GM21786 (cell line): ENCODE measurements at regions not wholly inside any gene's neighbourhood (a gene's known extent, or its start where the extent isn't known, plus 50 kb on each side); places are given as distances from the start of the nearest gene placed in this dataset.

Experiments
- ATAC-seq: cut with Tn5 transposase; IDR thresholded peaks from one replicate; pipeline ENCODE4 v1.9.1; 2021; ENCODE audit not compliant: unreplicated experiment

- no peak for ATAC-seq
Observed at GRCh38 chr1:82423174-82423815, 622.6 kb downstream of the ADGRL2 start.

GRCh38 chr1:82421782-82422181, 621.0 kb downstream of the ADGRL2 start:
- no peak for ATAC-seq

- ATAC-seq, result no peak
Observed at GRCh38 chr1:82420584-82420983, 619.9 kb downstream of the ADGRL2 start.

- ATAC-seq, result no peak
Observed at GRCh38 chr1:82411605-82412004, 610.9 kb downstream of the ADGRL2 start.

GRCh38 chr1:82405333-82405732, 604.6 kb downstream of the ADGRL2 start:
- no peak for ATAC-seq

- no peak for ATAC-seq
Observed at GRCh38 chr1:82401116-82401515, 600.4 kb downstream of the ADGRL2 start.

- no peak for ATAC-seq
Observed at GRCh38 chr1:82400521-82400920, 599.8 kb downstream of the ADGRL2 start.

GRCh38 chr1:82399093-82399492, 598.4 kb downstream of the ADGRL2 start:
- ATAC-seq, result no peak

GRCh38 chr1:82398357-82398756, 597.6 kb downstream of the ADGRL2 start:
- ATAC-seq, result no peak

- ATAC-seq, result peak; percentile 70
Observed at GRCh38 chr1:82395440-82395839, 594.7 kb downstream of the ADGRL2 start.

- no peak for ATAC-seq
Observed at GRCh38 chr1:82392946-82393345, 592.2 kb downstream of the ADGRL2 start.

- no peak for ATAC-seq
Observed at GRCh38 chr1:82392513-82392912, 591.8 kb downstream of the ADGRL2 start.

- no peak for ATAC-seq
Observed at GRCh38 chr1:82391712-82392111, 591.0 kb downstream of the ADGRL2 start.

GRCh38 chr1:82390627-82391026, 589.9 kb downstream of the ADGRL2 start:
- ATAC-seq, result no peak

- ATAC-seq, result no peak
Observed at GRCh38 chr1:82388679-82389078, 587.9 kb downstream of the ADGRL2 start.

- no peak for ATAC-seq
Observed at GRCh38 chr1:82387012-82387366, 586.3 kb downstream of the ADGRL2 start.

- ATAC-seq, result no peak
Observed at GRCh38 chr1:82386365-82387011, 585.8 kb downstream of the ADGRL2 start.

- no peak for ATAC-seq
Observed at GRCh38 chr1:82384776-82385175, 584.0 kb downstream of the ADGRL2 start.

- no peak for ATAC-seq
Observed at GRCh38 chr1:82377201-82377884, 576.6 kb downstream of the ADGRL2 start.

GRCh38 chr1:82373710-82374109, 573.0 kb downstream of the ADGRL2 start:
- ATAC-seq, result no peak

- ATAC-seq, result no peak
Observed at GRCh38 chr1:82371844-82372498, 571.2 kb downstream of the ADGRL2 start.

GRCh38 chr1:82367456-82367855, 566.7 kb downstream of the ADGRL2 start:
- ATAC-seq, result no peak
